NCI-H526 (cell line): ENCODE measurements at regions not wholly inside any gene's neighbourhood (a gene's known extent, or its start where the extent isn't known, plus 50 kb on each side); places are given as distances from the start of the nearest gene placed in this dataset.
A peak's percentile ranks its signal among the peaks of the same experiment; 100 is the strongest.

Experiments
- DNase-seq, 2 experiments: peaks; one replicate each; lab custom pipeline; 2025; lab: John Stamatoyannopoulos, UW

GRCh38 chr2:71776227-71776626, 322.9 kb downstream of the DYSF start:
- no peak for DNase-seq

DNA sequence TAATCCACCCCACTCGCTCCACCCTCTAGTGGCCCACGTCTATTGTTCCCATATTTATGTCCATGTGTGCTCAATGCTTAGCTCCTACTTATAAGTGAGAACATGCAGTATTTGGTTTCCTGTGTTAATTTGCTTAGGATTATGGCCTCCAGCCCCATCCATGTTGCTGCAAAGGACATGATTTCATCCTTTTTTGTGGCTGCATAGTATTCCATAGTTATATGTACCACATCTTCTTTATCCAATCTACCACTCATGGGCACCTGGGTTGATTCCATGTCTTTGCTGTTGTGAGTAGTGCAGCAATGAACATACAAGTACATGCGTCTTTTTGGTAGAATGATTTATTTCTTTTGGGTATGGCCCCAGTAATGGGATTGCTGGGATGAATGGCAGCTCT, 319.9 kb downstream of the DYSF start:
- DNase-seq: no peak

GRCh38 chr2:71772510-71773172, 319.3 kb downstream of the DYSF start:
- no peak for DNase-seq

DNA sequence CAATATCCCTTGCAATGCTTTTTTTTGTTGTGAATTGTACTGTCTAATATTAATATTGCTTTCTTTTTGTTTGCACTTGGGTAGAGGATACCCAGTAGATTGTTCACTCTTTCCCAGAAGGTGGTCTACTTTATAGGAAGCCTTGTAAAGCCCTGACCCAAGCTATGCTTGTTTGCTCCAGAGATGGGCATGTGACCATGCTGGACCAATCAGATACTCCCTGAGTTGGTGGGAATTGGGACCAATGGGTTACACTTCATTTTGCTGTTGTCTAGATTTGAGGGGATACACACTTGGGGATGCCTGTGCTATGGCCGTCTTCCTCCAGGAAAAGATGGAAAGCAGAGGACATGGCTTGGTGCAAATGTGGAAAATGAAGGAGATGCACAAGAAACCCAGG, 314.3 kb downstream of the DYSF start:
- DNase-seq: no peak

DNA sequence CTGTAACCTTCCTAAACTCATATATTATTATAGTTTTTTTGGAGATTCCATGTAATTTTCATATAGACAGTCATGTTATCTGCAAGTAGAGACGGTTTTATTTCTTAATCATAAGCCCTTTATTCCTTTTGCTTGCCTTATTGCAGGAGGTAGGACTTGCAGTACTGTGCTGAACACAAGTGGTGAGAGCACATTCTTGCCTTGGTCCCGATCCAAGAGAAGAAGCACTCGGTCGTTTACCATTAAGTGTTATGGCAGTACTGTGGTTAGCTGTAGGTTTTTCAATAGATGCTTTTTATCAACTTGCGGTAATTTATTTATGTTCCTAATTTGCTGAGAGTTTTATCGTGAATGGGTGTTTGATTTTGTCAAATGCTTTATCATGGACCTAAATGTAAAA, 305.7 kb downstream of the DYSF start:
- no peak for DNase-seq

DNA sequence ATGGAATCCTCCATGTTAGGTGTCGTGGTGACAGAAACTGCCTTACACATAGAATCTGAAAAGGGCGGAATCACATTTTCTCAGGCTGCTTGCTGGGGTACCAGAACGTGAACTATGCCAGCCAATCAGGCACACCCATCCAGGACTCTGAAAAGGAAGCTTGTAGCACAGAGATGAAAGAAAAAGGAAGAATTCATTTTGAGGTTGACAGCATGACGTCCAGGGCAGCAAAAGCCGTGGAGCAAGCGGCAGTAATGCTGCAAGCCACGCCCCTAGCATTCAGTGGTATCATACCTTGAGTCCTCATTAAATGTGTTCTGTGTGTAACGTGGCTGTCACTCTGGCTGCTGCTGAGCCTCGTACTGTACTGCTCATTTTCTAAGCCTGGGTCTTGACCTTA, 304.0 kb downstream of the DYSF start:
- DNase-seq: no peak

DNA sequence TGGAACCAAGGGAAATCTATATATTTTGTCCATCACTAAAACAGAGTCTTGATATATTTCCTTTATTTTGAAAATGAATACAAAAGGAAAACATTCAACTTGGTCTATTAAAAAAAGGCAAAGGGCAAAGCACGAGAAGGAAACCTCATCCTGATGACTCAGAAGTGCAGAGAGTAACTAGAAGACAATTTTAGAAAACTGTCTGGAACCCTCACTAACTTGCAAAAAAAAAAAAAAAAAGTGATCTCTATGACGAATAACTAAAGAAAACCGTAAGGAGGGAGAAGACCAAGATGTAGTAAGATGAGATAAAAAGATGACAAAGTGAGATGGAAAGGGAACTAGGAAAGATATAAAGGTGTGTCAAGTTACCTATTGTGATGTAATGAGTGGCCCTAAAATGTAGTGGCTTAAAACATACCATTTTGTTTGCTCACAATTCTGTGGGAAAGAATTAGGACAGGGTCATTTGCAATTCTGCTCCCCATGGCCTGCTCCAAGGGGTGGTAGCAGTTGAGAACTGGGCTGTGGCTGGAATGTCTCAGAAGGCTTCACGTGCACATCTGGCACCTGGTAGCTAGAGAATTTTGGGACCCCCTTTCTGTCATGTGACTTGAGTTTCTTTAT, 303.0 kb downstream of the DYSF start:
- DNase-seq: no peak

DNA sequence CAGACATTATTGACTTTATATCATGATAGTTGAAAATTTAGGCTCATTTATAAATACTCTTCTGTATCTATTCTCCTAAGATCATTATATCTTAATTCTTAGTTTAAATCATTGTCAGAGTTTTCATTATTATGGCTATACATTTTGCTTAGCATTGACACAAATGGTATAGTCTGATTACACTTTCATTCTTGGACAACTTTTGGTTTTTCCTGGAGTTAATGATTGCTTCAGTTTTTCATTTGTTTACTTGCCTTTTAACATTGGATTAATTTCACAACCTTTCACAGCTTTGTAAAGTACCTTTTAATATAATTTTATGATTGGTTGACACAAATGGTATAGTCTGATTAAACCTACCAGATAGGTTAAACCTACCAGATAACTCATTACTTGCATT, 298.2 kb downstream of the DYSF start:
- no peak for DNase-seq

- DNase-seq: peak in 1 of 2 experiments; percentile 68
Observed at GRCh38 chr2:71749671-71750101, 296.3 kb downstream of the DYSF start.

DNA sequence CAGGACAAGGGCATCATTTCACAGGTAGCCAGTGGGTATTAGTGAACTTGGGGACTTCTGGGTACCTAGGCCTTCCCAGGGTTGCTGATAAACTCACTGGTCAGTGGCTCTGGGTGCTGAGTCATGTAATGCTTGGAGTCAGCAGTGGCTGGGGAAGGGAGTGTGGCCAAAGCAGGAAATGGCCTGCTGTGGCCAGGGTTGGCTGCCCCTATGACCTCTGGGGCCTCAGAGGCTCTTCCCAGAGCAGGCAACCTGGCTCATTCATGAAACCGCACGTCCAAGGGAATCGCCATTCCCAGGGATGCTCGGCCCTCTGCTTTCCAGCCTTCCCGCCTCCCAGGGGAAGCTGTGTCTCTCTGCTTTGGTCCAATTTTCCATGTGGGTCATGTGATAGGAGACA, 294.9 kb downstream of the DYSF start:
- no peak for DNase-seq

- DNase-seq: no peak
Observed at GRCh38 chr2:71747559-71747958, 294.2 kb downstream of the DYSF start.

GRCh38 chr2:71746946-71747501, 293.7 kb downstream of the DYSF start:
- no peak for DNase-seq

DNA sequence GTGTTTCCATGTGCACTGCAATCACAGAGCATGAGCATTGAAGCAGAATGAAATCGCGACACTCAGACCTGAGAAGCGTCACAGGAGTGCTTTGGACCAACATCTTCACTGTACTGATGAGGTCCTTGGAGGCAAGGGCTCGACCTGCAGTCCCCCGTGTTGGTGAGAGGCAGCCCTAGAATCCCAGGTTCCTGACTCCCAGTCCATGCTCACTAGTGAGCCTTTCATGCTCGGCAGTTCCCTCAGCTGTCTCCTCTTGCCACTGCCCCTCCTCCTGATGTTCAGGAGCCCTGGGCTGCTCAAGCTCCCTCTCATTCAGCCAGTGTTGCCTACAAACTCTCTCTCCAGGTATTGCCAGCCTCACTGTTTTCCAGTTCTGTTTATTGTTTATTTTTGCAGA, 291.4 kb downstream of the DYSF start:
- no peak for DNase-seq

- no peak for DNase-seq
Observed at GRCh38 chr2:71743995-71744675, 290.8 kb downstream of the DYSF start.

DNA sequence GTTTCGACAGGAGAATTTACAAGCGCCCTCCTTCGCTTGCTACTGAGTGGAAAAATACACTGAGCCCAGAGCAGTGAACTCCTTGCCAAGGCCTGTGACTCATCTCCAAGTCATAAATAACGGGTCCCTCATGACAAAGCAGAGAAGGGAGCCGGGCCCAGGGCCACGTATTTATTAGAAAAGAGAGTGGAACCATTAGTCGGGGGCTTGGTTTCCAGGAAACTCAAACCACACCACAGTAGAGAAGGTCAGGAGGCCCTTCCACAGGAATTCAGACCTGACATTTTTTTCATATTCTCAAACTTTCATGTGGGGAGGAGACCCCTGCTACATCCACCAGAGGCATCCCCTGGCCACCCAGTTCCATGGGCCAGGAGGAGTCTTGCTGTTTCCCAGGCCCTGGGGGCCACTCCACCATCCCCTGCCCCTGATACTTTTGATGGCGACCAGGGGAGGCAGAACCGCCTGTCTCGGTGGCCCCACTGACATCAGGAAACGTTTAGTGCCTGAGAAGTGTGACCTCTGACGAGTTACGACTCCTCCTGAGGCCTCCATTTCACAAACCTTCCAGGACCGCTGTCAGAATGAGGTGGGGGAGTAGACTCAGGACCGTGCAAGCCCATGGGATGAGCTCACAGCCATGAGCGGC, 289.7 kb downstream of the DYSF start:
- no peak for DNase-seq

- no peak for DNase-seq
Observed at GRCh38 chr2:71736986-71737385, 283.6 kb downstream of the DYSF start.

DNA sequence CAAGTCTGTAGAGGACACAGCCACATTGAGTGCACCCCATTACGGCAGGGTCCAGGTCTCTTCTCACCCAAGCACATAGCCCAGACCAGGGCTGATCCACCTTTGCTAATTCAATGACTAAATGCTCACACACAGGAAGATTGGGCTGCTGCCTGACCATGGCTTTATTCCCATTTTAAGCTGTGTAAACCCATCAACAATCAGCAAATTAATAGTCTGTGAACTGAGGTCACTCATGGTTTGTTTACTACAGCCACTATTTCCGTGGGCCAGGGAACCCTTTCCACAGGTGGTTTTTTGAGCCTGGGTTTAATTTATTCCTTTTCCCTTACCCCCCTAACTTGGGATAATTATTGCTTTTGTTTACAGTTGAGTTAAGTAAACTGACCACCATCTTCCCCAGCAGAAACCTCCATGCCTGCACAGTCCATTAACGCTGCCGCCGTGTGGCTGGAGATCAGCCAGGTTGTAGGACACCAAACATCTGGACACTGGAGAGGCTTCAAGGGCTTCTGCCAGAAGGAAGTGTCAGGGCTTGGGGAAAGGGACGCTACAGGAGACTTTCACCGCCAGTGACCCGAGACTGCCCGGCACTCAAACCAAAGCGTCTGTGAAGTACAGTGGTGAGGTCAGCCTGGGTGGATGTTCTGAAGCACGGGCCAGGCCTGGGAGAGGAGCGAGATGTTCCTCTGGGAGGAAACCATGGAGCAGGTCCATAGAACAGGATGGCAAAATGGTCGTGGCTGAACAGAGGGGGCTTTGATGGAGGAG, 282.9 kb downstream of the DYSF start:
- no peak for DNase-seq
